NCI-H2107 treated with DMSO at 0.1 percent for 48 hours (cell line): ENCODE measurements at regions not wholly inside any gene's neighbourhood (a gene's known extent, or its start where the extent isn't known, plus 50 kb on each side); places are given as distances from the start of the nearest gene placed in this dataset.
"Not testable (repeated sequence)": the region's sequence is repeated elsewhere in the genome, so short reads cannot be mapped to it uniquely, and the experiment has no call there.

Source experiments
- DNase-seq: peaks from one replicate; lab custom pipeline; 2025; ENCODE audit not compliant: unreplicated experiment; lab: John Stamatoyannopoulos, UW

DNA sequence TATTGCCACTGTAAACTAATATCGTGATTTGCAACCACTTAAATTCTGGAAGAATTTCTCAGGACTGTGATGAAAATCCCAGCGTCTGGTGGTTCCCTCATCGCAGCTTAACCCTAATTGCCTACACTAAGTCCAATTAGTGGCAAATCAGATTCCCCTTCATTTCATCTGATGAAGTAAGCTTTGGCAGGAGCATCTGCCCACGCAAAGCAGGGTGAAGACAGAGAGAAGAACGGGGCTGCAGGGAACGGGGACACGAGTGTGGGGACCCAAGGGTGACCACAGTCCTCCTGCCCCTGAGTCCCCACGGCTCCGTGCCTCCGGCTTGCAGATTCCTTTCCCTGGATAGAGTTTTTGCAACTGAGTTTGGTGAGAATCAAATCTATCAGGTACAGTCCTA, 159.5 kb downstream of the LY86 start:
- no peak for DNase-seq

GRCh38 chr6:6749702-6750491, 161.4 kb downstream of the LY86 start:
- DNase-seq = no peak

GRCh38 chr6:6750594-6751265, 162.2 kb downstream of the LY86 start:
- no peak for DNase-seq

GRCh38 chr6:6751266-6751596, 162.7 kb downstream of the LY86 start:
- DNase-seq = no peak

DNA sequence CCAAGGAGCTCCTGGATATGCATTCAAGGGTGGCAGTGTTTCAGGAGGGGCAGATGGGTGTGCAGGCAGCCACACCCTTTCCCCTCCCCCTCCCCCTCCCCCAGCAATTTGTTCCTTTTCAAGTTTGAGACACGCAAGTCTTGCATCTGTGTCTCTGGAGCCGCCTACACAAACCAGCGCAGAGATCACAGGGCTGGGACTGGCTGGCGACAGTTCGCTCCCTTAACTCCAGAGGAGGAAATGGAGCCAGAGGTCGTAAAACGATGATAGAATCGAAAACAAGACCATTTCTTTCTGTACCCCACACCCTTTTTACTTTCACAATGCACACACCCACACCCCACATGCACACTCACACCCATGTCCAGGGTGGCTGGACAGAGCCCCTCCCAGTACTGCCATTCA, 163.1 kb downstream of the LY86 start:
- DNase-seq = no peak

- DNase-seq = no peak
These were observed 163.6 kb downstream of the LY86 start for GRCh38 chr6:6752129-6752528.

- DNase-seq = no peak
These were observed 164.8 kb downstream of the LY86 start for GRCh38 chr6:6753301-6753700.

- no peak for DNase-seq
These were observed 168.0 kb downstream of the LY86 start for GRCh38 chr6:6756526-6756925.

DNA sequence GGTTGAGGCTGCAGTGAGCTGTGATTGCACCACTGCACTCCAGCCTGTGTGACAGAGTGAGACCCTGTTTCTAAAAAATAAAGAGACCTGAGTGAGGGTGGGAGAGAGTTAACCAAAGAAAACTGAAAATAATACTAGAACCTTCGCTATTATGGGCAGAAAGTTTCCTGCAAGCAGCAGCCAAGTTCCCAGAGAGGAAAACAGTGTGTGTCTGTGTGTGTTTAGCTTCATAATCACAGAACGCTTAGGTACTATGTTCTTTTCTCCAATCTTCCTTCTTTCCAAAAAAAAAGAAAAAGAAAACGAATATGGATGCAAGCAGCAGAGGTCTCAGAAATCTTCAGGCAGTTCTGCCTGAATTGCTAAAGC, 170.0 kb downstream of the LY86 start:
- no peak for DNase-seq

- peak; percentile 74 for DNase-seq
These were observed 170.6 kb downstream of the LY86 start for GRCh38 chr6:6758915-6759654.

DNA sequence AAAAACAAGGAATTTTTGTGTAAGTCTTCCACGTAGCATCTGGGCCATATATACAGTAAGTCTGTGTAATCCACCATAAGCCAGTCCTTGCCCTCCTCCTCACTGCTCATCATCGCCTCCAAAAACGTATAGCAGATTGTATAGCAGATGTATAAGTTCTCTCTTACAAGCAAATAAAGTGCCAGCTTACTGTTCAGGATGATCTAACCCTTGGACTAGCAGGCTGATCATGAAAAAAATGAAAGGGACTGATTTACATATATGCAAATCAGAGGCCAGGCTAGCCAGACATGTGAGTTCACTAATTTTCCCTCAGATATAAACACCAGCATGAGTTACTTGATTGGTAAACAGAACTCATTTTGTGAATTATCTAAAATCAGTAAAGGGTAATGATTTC, 171.5 kb downstream of the LY86 start:
- no peak for DNase-seq

DNA sequence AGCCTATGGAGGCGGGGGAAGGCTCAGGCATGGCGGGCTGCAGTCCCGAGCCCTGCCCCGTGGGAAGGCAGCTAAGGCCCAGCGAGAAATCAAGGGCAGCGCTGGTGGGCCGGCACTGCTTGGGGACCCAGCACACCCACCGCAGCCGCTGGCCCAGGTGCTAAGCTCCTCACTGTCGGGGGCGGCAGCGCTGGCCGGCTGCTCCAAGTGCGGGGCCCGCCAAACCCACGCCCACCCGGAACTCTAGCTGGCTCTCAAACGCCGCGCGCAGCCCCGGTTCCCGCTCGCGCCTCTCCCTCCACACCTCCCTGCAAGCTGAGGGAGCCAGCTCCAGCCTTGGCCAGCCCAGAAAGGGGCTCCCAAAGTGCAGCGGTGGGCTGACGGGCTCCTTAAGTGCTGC, 174.0 kb downstream of the LY86 start:
- not testable (repeated sequence) for DNase-seq

- no peak for DNase-seq
These were observed 176.4 kb downstream of the LY86 start for GRCh38 chr6:6764764-6765434.

- no peak for DNase-seq
These were observed 177.8 kb downstream of the LY86 start for GRCh38 chr6:6766230-6766905.

DNA sequence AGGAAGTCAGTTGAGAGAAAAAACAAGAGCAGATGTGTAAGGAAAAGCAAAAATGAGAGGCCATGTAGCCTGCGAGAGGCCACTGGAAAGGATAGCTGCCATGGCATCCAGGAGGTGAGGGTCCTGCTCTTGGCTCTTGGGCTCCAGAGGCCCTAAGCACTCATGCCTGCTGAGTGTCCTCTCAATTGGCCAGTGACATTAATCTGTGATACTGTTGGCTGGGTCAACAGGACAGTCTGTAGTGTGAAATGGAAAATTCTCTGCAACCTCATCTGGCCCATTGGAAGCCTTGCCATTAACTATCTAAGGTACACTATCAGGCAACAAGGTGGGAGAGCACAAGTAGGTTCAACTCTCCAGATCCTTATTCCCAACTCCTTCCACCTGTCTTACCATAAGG, 180.9 kb downstream of the LY86 start:
- DNase-seq = no peak

GRCh38 chr6:6771224-6771945, 182.9 kb downstream of the LY86 start:
- no peak for DNase-seq

GRCh38 chr6:6771964-6772363, 183.4 kb downstream of the LY86 start:
- DNase-seq = no peak

GRCh38 chr6:6772751-6773150, 184.2 kb downstream of the LY86 start:
- DNase-seq = peak; percentile 42

- DNase-seq = peak; percentile 82
These were observed 186.6 kb downstream of the LY86 start for GRCh38 chr6:6775074-6775473.

- no peak for DNase-seq
These were observed 191.7 kb downstream of the LY86 start for GRCh38 chr6:6780231-6780630.
